ENCODE measurements at regions not wholly inside any gene's neighbourhood (a gene's known extent, or its start where the extent isn't known, plus 50 kb on each side); places are given as distances from the start of the nearest gene placed in this dataset.

- TF ChIP-seq CTCF (conservative IDR thresholded peaks at IDR 0.05) (no peak), EZH2 (IDR thresholded peaks at IDR 0.05; ENCODE audit: low read depth) (no peak)
Observed at GRCh38 chr7:142476077-142476476, 218.2 kb upstream of the PRSS58 start.

Measured in PC-9 (cell line).